H1 (cell line): ENCODE measurements at regions not wholly inside any gene's neighbourhood (a gene's known extent, or its start where the extent isn't known, plus 50 kb on each side); places are given as distances from the start of the nearest gene placed in this dataset.

Experiments
- CHD7 ChIP-seq: fragments of 300-600 bp; sonication (generic); IDR thresholded peaks from 2 replicates; pipeline ENCODE4 v1.7.1; 2012; ENCODE audit warnings: low read length, moderate library complexity, mild to moderate bottlenecking, inconsistent platforms; ENCODE audit not compliant: insufficient replicate concordance
- JUND ChIP-seq: IDR thresholded peaks from 2 replicates; pipeline ENCODE4 v1.6.1; 2011; ENCODE audit warnings: mild to moderate bottlenecking, improper control_type of control experiment, low read length

- TF ChIP-seq CHD7 (no peak), JUND (no peak)
Measured at GRCh38 chrX:40418146-40418812, 162.5 kb upstream of the ATP6AP2 start (continued).
